NCI-H82 treated with DMSO at 0.1 percent for 48 hours (cell line): ENCODE measurements at regions not wholly inside any gene's neighbourhood (a gene's known extent, or its start where the extent isn't known, plus 50 kb on each side); places are given as distances from the start of the nearest gene placed in this dataset.

Source experiments
- DNase-seq: peaks from one replicate; lab custom pipeline; 2025; ENCODE audit not compliant: unreplicated experiment; lab: John Stamatoyannopoulos, UW

DNA sequence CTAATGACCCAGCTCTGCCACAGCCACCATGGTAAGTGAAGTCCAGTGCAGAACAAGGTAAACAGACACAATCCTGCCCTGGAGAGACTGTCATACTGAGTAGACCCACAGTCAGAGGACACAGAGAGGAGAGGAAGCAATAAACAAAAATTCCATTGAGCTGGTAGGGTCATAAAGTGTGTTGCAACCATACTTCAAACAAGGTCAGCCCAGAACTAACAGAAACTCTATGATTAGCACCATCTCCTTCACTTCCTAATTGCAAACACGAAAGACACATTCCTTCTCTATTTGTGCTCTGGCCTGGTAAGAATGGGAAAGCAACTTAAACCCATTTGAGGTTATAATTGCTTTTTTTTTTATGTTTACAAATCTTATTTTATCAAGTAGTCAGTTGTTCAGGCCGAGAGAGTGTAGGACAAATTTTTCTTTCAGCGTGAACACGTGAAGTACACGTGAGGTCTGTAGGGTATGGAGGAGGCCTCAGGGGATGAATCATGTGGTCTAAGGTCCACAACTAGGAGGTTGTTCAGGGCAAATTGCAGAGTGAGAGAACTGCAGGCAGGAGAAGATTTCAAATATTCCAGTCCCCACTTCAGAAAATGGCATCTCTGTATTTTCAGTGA lies 71.4 kb upstream of the GLS start:
- no peak for DNase-seq

DNA sequence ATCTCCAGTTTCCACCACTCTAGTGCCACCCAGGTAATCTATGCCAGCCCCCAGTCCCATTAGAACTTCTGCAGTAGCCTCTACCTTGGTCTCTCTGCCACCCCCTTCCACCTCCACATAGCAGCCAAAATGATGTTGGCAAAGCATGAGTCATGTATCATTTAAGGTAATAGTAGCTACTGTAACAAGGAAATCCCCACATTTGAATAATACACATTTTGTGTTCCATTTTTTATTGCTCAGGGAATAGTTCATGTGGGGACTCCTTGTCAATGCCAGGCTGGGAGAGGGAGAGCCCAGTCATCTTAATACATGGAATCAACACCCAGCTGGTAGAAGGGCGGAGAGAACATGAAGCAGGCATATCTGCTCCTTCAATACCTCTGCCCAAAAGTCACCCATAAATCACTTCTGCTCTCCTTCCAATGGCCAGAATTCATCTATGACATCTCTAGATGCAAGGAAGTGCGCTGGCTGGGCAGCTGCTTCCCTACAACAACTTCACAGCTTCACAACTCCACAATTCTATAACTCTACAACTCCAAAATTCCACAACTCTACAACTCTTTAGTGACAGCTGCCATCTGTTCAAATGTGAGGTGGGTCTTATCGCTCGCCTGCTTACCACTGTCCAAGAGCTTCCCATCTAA lies 70.6 kb upstream of the GLS start:
- no peak for DNase-seq

DNA sequence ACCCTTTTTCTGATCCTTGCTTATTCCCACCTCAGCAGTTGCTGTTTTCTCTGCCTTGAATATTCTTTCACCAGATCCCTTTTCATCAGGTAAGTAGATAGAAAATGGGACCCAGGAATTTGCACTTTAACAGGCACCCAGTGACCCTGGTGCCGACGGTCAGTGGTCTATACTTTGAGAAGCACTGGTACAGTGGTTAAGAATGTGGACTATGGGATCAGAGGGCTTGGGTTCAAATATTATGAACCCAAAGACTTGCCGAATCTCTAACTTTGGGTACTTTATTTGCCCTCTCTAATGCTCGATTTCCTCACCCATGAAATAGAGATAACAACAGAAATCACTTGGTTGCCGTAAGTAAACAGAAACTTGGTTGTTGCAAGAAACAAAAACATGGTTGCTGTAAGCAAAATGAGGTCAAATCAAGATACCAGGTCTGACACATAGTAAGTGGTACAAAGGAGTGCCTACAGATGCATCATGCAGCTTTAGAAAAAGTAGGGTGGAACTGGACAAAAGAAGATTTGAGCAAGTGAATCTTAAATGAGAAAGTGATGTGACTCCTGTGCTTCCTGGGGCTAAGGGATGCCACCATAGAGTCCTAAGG lies 69.5 kb upstream of the GLS start:
- DNase-seq: no peak

DNA sequence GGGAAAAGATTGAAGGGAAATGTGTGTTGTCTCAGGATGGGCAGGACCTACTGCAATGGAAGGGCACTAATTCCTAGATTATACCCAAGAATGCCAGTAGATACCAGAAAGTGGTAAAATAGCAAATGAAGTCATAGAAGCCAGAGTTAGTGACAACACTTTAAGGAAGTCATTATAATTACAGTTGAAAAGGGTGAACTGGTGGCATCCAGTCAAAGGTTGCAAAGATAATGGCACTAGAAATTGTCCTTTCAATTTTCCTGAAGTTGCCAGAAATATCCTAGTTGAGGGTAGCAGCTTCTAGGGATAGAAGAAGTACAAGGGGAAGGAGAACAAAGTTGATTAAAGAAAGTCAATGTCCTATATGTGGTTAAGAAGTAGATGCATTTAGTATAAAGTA lies 68.8 kb upstream of the GLS start:
- DNase-seq: no peak

DNA sequence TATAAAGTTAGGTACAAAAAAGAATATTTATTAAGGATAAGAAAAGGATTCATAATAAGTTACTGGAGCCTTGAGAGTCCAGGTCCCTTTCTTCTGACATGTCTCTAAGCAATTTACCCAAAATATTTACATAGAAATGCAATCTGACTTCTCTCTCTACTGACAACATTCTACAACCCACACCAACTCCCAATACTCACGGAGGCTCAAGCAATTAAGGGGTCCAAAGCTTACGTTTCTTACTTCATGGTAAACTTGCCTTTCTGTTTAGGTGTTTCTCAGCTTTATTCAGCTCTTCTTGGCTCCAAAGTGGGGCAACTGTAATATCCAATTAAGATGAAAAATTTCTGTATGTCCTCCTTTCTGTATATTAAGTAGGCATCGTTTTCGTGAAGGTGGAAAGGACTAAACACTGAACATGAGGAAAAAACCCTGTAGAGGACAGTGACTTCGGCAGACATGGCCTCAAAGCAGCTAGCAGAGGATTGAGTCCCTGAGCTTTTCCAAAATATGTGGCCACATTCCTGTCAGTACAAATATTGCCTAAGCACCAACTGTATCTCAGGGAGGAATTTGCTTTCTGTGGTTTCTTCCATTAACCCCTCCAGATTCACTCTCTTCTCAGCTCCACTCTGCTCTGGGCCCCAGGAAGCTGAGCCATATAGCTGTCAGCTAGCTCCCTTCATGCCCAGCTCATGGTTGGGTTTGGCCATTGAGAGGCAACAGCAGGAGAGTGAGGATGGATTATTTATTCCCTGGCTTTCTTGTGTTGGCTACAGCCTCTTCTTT lies 67.9 kb upstream of the GLS start:
- no peak for DNase-seq

DNA sequence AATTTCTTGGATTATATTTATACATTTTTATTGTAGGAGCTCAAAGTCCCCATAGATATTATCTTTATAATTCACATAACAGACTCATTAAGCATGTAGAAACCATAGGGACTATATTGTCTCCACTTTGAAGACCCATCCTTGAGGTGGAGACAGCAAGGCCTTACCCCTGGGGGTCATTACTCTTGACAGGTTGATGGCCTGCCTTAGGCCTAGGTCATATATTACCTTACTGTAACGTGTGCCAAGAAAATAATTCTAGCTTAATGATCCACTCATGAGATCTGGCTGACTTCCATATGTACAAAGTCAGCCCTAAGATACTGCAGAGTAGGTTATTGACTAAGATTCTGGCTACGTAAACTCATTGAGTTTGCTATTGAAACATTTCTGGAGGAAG lies 65.4 kb upstream of the GLS start:
- no peak for DNase-seq

DNA sequence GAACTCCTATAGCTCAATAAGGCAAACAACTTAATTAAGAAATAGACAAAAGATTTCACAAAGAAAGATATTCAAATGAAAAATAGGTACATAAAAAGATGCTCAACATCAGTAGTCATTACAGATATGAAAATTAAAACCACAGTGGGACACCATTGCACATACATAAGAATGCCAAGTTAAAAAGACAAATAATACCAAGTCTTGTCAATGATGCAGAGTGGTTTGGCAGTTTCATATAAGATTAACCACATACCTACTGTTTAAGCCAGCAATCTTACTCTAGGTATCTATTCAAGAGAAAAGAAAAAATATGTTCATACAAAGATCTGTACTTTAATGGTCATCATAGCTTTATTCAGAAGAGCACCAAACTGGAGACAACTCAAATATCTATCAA lies 63.5 kb upstream of the GLS start:
- DNase-seq: no peak

DNA sequence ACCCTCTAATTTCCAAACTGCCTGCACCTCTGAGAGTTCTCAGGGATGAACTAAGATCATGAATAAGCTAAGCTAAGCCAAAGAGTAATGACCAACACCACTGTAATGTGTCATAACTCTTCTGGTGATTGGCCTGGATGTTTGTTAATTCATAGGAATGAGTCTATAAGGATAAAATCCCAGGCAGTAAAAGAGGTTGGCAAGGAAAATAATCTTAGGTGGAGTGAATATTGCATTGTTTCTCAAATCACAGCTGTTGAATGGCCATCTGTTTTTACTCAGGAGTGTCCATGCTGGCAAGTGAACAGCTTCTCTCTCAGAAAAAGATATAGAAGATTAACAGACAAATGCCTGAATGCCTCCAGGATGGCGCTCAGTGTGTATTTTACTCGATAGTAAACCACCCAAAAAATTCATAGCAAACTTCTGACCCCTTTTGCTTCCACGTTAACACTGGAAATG lies 60.8 kb upstream of the GLS start:
- DNase-seq: no peak

DNA sequence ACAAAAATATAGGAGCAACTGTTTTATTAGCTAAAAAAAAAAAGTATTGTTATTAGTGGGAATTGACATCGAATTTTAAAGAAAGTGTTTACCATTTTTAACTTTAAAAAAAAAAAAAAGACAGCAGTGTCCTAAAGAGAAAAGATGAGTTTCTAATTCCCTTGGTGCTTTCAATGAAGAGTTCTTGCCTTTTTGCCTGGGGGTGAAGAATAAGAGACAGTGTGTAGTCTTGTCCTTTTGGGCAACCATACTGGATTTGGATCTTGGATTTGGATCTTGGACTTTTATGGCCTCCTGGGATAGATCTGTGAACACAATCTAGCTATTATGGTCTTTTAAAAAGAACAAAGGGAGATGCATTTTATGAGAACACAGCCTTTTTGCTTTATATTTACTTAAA lies 60.2 kb upstream of the GLS start:
- no peak for DNase-seq

DNA sequence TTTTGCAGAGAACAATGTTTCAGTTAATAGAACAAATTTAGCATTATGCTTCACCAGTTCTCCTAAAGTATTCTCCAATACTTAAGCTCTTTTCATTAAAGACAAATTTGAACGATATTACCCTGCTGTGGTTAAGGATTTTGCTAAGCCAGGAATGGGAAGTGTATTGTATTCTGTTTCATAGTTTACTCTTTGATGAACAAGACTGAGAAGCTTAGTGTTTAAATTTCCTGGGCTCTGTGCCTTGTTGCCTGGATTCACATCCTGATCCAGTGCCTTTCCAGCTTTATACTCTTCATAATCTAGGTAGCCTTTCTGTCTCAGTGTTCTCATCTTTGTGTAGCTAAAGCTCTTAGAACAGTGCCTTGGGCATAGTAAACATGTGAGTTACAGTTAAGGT lies 58.6 kb upstream of the GLS start:
- DNase-seq: no peak

DNA sequence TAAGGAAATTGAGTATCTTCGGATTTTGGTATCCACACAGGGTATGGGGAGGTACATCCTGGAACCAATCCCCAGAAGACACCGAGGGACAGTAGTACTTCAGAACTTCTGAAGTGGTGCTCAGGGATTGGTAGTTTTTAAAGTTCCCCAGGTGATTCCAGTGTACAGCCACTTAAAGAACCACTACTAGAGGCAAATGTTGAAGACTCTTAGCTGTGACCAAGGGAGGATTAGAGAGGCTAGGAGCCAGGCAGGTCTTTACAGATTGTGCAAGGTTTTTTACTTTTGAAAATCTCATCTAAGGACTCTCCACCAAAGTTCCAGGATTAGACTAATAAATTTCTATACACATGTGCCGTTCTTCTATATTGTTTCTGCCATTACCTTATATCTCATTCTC lies 52.9 kb upstream of the GLS start:
- DNase-seq: no peak

DNA sequence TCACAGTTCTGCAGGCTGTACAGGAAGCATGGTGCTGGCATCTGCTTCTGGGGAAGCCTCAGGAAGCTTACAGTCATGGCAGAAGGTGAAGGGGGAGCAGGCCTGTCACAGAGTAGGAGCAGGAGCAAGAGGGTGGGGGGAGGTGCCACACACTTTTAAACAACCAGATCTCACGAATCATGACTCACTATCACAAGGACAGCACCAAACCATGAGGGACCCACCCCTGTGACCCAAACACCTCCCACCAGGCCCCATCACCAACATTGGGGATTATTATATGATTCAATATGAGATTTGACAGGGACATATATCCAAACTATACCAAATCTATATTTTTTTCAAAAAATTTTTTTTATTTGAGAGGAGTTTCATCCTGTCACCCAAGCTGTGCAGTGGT lies 51.0 kb upstream of the GLS start:
- DNase-seq: no peak
